Stimulated activated naive CD4-positive, alpha-beta T cell treated with Interleukin-2 at 50 U/mL for 16 hours (primary cell): ENCODE measurements at regions not wholly inside any gene's neighbourhood (a gene's known extent, or its start where the extent isn't known, plus 50 kb on each side); places are given as distances from the start of the nearest gene placed in this dataset.

ENCODE experiments used
- DNase-seq: peaks from one replicate; lab custom pipeline; 2025; lab: John Stamatoyannopoulos, UW

DNA sequence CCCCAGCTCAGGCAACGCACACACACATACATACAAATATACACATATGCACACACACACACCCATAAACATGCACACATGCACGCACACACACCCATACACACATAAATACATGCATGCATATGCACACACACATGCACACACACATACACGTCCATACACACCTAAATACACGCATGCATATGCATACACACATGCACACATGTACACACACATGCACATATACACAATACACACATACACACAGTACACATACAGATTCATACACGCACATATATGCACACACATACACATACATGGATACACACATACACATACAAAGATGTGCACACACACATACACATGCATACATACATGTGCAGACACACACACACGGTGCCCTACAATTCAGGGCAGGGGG is 496.6 kb downstream of the TBC1D22A start:
- no peak for DNase-seq

DNA sequence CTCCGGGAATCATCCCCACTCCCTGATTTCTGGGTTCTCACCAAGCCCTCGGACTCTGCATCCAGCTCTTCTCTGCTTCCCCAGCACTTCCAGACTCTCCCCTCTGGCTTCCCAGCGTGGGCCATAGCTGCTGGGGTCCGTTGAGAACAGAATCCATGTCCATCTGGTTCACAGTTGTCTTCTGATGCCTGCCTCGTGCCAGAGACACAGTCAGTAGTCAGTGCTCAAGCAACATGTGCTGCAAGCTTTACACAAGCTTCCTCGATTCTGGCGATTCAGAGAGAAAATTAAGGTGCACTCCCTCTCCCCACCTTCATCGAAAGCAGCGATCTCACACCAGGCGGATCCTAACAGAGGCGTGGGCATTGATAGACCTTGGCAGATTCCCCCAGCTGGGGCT is 495.5 kb downstream of the TBC1D22A start:
- DNase-seq: no peak

DNA sequence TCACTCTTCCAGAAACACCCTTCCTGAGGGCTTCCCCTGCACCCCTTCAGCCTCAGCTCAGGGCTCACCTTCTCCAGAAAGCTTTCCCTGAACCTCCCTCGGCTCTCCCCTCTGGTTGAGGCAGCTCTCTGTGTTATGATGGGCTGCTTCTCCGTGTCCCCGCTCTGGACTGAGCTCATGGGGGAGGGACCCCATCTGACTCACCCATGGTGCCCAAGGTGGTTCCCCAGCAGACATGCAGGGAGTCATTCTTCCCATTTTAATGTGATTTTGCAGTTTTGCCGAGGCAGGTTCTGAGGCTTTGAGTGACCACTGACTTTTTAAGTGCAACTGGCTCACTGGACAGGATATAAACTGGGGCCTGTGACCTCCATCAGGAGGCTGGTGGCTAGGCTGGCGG is 495.1 kb downstream of the TBC1D22A start:
- DNase-seq: no peak

DNA sequence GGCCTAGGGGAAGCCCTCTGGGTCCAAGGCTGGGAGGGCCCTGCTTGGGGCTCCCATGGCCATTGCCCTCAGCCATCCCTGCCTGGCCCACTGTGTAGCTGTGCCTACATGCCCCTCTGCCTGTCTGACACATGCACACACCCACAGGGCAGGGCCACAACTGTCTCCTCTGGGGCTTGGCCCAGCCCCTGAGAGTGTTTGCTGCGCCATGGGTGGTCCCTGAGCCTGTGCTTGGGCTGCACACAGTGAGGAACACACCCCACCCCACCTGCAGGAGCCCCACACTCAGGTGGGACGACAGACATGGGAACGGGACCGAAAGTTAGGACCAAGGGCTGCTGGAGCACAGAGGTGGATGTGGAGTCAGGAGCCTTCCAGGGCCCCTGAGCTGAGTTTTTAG is 489.5 kb downstream of the TBC1D22A start:
- DNase-seq: no peak

DNA sequence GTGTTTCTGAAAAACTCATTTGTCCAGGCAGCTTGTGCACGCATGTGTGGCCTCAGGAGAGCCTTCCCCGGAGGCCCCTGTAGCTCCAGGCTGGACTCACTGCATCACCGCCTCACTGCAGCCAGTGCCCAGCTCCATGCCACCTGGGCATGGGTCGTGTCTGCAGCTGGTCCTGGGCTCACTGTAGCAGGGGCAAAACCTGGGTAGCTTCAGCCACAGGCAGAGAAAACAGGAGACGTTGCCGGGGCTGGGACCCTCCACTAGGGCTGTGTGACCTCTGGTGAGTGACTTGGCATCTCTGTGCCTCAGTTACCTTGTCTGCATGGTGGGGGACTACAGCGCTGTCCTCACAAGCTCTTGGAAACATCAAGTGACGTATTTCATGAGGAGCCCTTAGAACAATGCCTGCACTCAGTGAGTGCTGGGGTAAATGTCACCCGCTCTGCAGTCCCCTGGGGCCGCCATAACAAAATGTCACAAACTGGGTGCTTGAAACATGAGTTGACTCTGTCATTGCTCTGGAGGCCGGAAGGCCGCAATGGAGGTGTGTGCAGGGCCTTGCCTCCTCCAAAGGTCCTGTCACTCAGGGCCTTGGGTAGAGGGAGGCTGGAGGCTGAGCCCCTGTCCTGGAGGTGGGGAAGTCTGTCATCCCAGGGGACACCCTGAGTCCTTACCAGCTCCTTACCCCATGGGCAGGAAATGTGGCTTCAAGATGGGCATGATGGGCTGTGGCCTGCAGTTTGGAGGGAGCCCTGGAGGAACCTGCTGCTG is 488.7 kb downstream of the TBC1D22A start:
- DNase-seq: no peak

DNA sequence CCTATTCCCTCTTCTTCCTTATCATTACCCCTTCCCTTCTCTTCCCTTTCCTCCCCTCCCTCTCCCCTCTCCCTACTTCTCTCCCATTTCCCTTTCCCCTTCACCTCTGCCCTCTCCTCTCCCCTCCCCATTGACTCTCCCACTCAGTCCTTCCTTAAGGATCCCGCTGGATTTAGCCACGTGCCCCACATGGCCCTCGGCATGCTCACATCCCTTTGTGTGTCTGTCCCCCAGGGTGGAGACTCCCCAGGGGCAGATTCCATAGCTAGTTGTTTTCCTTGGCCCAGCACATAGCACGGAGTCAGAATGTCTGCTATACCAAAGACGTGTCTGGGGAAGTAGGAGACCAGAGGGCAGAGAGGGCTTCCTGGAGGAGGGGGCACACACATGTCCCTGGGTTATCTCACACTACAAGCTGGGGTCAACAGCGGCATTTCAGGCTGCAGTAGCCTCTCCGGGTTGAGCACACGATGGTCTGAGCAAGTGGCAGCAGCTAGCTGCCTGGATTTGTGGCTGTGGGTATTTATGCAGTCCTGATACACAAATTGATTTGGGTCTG is 487.0 kb downstream of the TBC1D22A start:
- DNase-seq: no peak

DNA sequence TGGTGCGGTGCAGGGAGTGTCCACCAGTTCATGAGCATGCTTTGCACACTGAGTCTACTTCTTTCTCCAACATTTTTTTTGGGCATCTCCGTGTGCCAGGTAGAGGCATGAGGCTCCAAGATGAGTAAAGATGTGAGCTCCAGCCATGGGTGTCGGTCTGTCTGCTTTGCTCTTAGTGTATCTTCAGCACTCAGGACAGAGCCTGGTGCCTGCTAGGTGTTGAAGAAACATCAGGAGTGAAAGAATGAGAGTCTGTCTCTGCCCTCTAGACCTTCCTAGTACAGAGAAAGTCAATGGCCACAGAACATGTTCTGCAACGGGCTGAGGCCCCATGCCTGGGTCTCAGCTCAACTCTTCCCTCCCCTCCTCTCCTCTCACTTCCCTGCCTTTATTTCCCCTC is 486.5 kb downstream of the TBC1D22A start:
- no peak for DNase-seq

DNA sequence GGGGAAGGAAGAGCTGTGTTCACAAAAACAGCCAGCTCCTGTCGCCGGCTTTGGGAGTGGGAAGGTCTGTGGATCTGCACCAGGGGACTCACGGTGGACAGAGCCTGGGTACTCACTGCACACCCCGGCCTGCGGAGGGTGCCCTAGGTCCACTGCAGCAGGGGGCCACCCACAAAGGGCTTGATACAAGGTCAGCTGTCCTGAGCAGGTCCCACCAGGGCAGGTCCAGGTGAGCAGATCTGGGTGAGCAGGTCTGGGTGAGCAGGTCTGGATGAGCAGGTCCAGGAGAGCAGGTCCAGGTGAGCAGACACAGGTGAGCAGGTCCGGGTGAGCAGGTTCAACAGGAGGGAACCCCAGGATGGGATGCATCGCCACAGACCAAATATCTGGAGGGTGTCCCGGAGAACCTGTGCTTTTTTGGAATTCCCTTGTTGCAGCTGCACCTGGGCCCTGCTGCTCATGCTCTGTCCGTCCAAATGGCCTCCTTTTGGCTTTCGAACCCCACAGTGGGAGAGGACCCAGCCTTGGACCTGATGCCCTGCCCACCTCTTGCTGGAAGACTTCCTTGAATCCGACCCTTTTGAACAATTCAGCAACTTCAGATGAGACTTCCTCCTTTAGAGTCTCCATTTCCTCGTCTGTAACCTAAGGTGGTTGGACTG is 485.3 kb downstream of the TBC1D22A start:
- DNase-seq: no peak

DNA sequence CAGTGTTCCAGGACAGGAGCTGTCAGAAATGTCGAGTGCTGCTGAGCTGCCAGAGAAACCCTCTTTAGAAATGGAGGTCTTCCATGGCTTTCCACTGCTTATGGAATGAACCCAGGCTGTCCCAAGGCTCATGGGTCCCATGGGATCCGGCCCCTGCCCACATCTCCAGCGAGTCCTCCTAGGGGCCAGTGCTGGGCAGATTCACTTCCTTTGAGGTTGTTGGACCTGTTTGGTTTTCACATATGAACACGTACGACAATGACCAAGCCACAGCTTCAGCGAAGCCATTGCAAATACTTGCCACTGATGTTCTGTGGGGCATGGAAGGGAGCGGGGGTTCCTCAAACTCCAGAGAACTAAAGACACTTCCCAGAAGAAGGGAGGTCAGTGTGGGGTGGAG is 483.3 kb downstream of the TBC1D22A start:
- no peak for DNase-seq

DNA sequence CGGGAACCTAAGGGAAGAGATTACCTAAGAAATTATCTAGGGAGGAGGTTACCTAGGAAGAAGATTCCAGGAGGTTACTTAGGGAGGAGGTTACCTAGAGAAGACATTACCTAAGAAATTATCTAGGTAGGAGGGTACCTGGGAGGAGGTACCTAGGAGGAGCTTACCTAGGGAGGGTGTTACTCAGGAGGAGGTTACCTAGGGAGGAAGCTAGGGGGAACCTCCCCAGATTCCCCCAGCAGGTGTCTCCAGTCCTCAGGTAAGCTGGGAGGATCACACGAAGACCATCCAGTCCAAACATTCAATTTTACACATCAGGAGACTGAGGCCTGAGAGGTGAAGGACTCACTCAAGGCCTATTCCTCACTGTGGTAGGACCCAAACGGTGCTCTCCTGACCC is 482.8 kb downstream of the TBC1D22A start:
- no peak for DNase-seq

DNA sequence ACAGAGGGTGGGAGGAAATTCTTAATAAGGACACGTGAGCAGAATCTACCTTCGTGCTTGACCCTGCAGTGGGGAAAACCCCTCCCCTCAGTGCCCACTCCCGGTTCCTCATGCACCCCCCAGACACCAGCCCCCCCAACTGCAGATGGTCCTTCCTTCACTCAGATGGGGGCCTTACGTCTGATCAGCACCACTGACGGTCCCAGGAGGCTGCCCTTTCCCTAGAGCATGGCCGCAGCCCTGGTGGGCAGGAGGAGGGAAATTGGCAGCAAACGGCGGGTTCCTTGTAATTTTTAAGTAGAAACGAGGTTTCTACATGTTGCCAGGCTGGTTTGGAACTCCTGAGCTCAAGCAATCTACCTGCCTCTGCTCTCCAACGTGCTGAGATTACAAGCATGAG is 477.7 kb downstream of the TBC1D22A start:
- DNase-seq: no peak

DNA sequence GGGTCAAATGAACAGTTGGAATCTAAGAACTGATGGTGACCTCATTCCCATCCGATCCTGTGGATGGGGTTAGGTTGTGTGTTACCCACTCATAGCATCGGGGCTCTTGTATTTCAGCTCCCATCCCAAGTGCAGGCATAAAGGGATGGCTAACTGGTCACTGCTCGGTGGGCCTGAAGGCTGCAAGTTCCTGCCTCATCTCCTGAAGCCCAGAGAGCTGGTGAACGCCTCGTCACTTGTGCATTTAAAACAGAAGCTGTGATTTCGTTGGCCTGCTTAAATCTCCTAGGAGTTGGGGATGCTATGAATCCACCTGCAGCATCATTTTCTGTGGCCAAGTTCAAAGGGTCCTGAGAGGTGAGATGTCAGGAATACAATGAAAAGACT is 477.0 kb downstream of the TBC1D22A start:
- DNase-seq: no peak

DNA sequence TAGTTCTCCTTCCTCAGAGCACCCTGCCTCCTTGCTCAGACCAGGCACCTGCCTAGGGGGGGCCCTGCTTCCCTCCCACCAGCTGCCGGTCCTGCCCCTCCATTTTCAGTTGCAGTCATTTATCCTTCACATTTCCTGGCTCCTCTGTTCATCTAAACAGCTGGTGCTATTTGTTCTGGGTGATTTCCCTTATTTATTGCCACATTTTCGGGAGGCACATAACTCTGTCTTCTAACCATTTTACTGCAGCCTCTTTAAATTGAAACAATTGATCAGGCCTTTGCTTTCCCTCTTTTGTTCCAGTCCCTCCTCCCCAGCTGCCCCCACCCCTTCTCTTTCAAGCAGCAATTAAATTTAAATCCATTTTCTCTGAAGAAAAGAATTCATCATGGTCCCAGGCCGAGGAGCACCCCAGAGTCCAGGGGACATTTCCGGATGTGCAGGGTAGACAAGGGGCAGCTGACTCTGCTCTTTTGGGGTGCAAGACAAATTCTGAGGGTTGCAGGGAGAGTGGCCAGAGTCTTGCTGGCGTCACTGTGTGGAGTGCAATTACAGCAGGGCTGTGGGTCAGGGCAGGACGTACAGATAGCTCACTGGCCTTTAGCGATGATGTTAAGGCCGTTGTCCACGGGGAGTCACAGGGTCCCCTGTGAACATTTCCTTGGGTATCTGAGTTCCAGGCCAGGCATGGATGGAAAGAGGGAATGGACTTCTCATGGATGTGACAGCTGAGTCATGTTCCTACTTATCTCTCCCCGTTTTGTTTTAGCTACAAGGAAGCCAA is 476.4 kb downstream of the TBC1D22A start:
- no peak for DNase-seq

DNA sequence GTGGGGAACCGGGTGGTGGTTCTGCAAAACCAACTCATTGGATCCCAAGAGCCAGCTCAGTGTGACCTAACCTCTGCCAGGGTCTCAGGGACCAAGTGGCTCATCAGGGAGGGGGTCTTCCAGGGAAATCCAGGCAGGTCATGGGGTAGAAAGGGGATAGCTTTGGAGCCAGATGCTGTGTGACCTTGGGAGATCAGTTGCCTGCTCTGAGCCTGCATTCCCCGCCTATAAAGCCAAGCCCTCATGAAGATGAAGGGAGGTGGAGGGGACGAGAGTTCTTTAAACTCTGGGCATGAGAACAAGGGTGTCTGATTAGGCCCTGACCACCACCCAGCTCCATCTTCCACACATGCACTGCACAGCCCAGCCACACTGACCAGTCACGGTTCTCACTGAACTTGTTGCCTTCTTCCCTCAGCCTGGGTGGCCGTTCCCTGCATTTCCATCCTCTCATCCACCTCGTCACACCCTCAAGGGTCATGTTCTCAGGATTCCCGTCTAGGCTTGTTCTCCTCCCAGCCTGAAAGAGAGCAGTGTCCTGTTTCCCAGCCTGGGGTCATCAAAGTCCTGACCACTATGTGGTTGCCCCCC is 475.5 kb downstream of the TBC1D22A start:
- no peak for DNase-seq

DNA sequence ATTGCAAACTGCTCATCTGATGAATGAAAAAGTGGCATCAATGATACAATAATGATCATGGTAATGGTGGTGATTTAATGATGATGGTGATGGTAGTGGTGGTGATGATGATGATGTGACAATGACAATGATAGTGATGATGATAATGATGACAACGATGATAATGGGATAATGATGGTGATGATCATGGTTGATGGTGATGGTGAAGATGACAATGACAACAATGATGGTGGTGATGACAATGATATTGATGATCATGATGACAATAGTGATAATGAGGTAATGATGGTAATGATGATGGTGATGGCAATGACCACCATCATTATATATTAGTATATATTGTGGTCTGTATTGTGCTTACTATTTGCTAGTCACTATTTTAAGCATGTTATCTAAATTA is 474.3 kb downstream of the TBC1D22A start:
- no peak for DNase-seq

DNA sequence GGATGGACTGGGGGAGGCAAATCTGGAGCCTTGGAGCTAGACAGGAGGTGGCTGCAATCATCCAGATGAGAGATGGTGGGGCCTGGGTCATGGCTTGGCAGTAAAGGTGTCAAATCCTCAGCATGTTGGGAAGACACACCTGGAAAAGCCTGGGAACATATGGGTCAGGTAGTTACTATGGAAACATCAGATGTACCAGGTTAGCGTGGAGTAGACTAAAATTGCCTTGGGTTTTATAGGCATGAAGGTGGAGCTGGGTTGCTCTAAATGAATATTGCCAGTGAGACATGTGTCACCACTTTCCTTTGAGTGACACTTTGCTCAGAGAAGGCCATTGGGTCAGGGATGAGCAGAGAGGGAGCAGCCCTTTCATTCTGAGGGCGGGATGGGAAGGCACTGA is 473.7 kb downstream of the TBC1D22A start:
- no peak for DNase-seq

DNA sequence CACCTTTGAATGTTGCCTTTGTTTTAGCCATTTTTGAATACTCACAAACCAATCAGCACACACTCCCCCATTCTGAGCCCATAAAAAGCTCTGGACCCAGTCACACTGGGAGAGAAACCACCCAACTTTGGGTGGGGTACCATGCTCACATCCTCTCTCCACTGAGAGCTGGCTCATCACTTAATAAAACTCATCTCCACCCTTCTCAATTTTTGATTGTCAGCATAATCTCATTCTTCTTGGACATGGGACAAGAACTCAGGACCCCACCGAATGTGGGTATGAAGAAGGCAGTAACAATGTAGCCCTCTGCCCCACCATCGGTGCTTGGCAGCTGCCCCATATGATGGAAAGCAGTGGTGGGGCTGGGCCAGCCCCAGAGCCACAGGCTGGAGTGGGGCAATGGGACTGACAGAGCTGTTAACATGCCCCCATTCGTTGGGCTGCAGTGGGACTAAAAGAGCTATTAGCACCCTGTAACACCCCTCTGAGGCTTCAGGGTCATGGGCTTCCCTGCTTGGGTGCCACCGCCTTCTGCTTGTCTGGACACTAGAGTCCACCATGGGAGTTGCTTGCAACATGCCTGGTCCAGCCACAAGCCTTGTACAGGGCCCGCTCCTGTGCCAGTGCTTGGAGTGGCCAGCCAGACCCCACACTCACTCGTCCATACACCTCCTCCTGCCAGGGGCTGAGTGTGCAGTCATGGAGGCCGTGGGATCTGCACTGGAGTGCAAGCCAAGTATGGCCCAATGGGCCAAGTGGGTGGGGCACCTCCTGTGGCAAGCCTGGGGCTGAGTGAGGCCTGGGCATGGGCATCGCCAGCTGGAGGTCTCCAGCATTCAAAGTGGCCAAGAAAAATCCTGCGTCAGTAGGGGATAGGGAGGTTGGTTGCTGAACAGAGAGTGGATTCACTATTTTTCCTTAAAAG is 471.1 kb downstream of the TBC1D22A start:
- DNase-seq: no peak

DNA sequence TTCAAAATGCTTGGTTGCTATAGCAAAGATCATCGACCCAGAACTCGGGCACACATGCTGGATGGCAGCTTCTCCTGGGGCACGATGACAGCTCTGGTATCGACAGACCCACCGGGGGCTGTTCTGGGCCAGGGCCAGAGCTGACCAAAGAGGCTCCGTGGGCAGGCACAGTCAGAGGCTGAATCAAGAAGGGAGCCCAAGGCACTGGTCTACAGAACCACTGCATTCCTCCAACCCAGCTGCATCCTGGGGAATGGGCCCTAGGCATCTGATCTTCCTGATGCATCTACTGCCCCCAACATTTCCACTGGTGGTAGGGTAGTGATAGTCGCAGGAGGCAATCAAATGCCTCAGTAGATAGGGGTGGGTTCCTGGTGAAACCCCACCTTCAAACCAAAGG is 470.3 kb downstream of the TBC1D22A start:
- DNase-seq: no peak

DNA sequence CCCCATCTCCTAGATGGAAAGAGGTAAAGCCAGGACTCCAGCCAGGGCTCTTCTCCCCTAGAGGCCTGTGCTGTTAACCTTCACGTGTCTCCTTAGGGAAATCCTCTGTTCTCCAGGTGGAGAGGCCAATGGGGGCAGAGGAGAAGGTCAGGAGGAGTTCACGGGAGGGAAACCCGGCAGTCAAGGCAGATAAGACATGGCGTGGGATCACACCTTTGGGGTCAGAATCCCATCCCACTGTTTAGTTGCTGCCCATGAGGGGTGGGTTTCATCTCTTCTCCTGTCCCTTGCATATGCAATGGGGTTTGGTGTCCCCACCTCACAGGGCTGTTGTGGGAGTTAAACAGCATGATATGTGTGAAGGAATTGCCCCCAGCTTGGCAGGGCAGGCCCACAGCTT is 469.7 kb downstream of the TBC1D22A start:
- DNase-seq: no peak

DNA sequence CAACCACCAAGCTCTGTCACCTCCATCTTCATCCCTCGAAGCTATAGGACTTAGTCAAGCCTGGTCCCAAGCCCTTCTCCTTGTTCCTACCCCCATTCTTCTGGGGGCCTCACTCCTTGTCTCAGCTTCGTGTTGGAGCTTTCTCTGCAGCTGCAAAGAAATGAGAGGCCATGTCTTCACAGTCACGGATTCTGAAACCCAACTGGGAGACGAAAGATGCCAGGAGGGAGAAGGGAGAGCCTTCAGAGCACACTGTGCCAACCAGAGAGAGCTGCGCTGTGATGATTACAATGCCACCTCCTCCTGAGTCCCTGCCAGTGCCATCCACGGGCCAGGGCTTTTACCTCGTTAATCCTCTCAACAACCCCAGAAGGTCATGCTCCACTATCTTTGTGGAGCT is 469.3 kb downstream of the TBC1D22A start:
- DNase-seq: no peak

DNA sequence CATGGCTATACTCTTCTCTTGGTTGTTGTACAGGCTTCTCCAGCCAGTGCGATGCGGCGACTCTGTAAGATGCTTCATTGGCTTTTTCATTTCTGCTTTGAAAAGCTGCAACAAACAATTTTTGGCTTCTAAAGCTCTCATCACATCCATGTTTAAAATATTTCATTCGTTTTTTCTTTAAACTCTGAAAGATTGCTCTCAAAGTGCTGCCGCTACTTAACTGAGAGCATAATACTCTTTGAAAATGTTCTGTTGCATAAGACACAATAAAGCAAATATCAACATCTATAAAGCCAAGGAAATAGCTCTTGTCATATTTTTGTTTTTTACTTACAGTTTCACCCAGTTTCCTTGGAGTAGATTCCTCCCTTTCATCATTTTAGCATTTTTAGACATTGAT is 468.3 kb downstream of the TBC1D22A start:
- no peak for DNase-seq
